Inferior parietal cortex (tissue), 1 donor: ENCODE measurements at regions not wholly inside any gene's neighbourhood (a gene's known extent, or its start where the extent isn't known, plus 50 kb on each side); places are given as distances from the start of the nearest gene placed in this dataset.
A peak's percentile ranks its signal among the peaks of the same experiment; 100 is the strongest.

ENCODE experiments used
- DNase-seq: peaks from one replicate; pipeline ENCODE4 v3.0.0-alpha.2; 2016; ENCODE audit errors: extremely low spot score

GRCh38 chr4:53777244-53777984 lies 186.1 kb upstream of the LNX1 start:
- DNase-seq, result peak; percentile 12

GRCh38 chr4:53776141-53776540 lies 184.9 kb upstream of the LNX1 start:
- DNase-seq, result no peak

- DNase-seq, result no peak
These were observed 184.1 kb upstream of the LNX1 start for GRCh38 chr4:53775381-53775780.

- DNase-seq, result no peak
These were observed 180.0 kb upstream of the LNX1 start for GRCh38 chr4:53771326-53771725.

GRCh38 chr4:53767482-53767881 lies 176.2 kb upstream of the LNX1 start:
- no peak for DNase-seq

GRCh38 chr4:53764761-53765490 lies 173.6 kb upstream of the LNX1 start:
- no peak for DNase-seq

- DNase-seq, result no peak
These were observed 172.7 kb upstream of the LNX1 start for GRCh38 chr4:53763813-53764597.

- DNase-seq, result no peak
These were observed 164.4 kb upstream of the LNX1 start for GRCh38 chr4:53755656-53756055.

- no peak for DNase-seq
These were observed 160.8 kb upstream of the LNX1 start for GRCh38 chr4:53752124-53752523.

- DNase-seq, result no peak
These were observed 157.1 kb upstream of the LNX1 start for GRCh38 chr4:53748328-53748772.

- no peak for DNase-seq
These were observed 156.1 kb upstream of the LNX1 start for GRCh38 chr4:53747401-53747800.

- DNase-seq, result no peak
These were observed 153.3 kb upstream of the LNX1 start for GRCh38 chr4:53744446-53745160.

- DNase-seq, result no peak
These were observed 143.5 kb upstream of the LNX1 start for GRCh38 chr4:53734584-53735353.

- no peak for DNase-seq
These were observed 142.9 kb upstream of the LNX1 start for GRCh38 chr4:53734182-53734581.

GRCh38 chr4:53732661-53733060 lies 141.4 kb upstream of the LNX1 start:
- DNase-seq, result no peak

- DNase-seq, result no peak
These were observed 138.9 kb upstream of the LNX1 start for GRCh38 chr4:53730031-53730805.

- no peak for DNase-seq
These were observed 130.8 kb upstream of the LNX1 start for GRCh38 chr4:53722110-53722509.

- DNase-seq, result no peak
These were observed 130.0 kb upstream of the LNX1 start for GRCh38 chr4:53721263-53721662.

GRCh38 chr4:53720776-53721175 lies 129.5 kb upstream of the LNX1 start:
- DNase-seq, result no peak

- DNase-seq, result no peak
These were observed 125.8 kb upstream of the LNX1 start for GRCh38 chr4:53717064-53717549.
